Astrocyte (in vitro differentiated cells and primary cell): ENCODE measurements at regions not wholly inside any gene's neighbourhood (a gene's known extent, or its start where the extent isn't known, plus 50 kb on each side); places are given as distances from the start of the nearest gene placed in this dataset.

Experiments
- DNase-seq: peaks from one replicate; pipeline ENCODE4 v3.0.0-alpha.2; 2010; ENCODE audit warnings: low read depth
- FAIRE-seq: peaks from 2 replicates; lab custom pipeline; 2011; peaks lifted over from hg19 to GRCh38; lab: Jason Lieb, UNC
- H2AFZ ChIP-seq: 2 replicates; pipeline ENCODE4 v1.6.0; 2012; ENCODE audit warnings: low read depth, low read length, inconsistent platforms
- H3K27ac ChIP-seq: 2 replicates; pipeline ENCODE4 v1.5.1; 2011; ENCODE audit warnings: low read depth, low read length, inconsistent platforms
- H3K27me3 ChIP-seq: 2 replicates; pipeline ENCODE4 v1.6.0; 2011; ENCODE audit warnings: low read length, inconsistent platforms; ENCODE audit not compliant: insufficient read depth
- H3K36me3 ChIP-seq: 2 replicates; pipeline ENCODE4 v1.5.1; 2011; ENCODE audit warnings: low read length, inconsistent platforms; ENCODE audit not compliant: insufficient read depth
- H3K4me1 ChIP-seq: 2 replicates; pipeline ENCODE4 v1.5.1; 2011; ENCODE audit warnings: low read length, inconsistent platforms; ENCODE audit not compliant: insufficient read depth
- H3K4me2 ChIP-seq: 2 replicates; pipeline ENCODE4 v1.6.0; 2012; ENCODE audit warnings: low read length, inconsistent platforms
- H3K4me3 ChIP-seq: 2 replicates; pipeline ENCODE4 v1.5.1; 2011; ENCODE audit warnings: low read depth, mild to moderate bottlenecking, low read length, inconsistent platforms; ENCODE audit not compliant: insufficient read depth
- H3K79me2 ChIP-seq: 2 replicates; pipeline ENCODE4 v1.6.0; 2012; ENCODE audit warnings: mild to moderate bottlenecking, low read length, inconsistent platforms; ENCODE audit not compliant: insufficient read depth
- H3K9ac ChIP-seq: 2 replicates; pipeline ENCODE4 v1.6.0; 2012; ENCODE audit warnings: mild to moderate bottlenecking, low read length, inconsistent platforms
- H3K9me3 ChIP-seq: 2 replicates; pipeline ENCODE4 v1.5.1; 2012; ENCODE audit warnings: low read depth, mild to moderate bottlenecking, low read length, inconsistent platforms; ENCODE audit not compliant: insufficient read depth
- H4K20me1 ChIP-seq: 2 replicates; pipeline ENCODE4 v1.6.0; 2012; ENCODE audit warnings: low read length, inconsistent platforms; ENCODE audit not compliant: insufficient read depth
- H3K27ac Mint-ChIP-seq: one replicate; pipeline ENCODE4 v1.8.0; 2021; ENCODE audit warnings: mild to moderate bottlenecking, mixed read lengths; ENCODE audit not compliant: unreplicated experiment
- H3K27me3 Mint-ChIP-seq: one replicate; pipeline ENCODE4 v1.8.0; 2021; ENCODE audit warnings: low read depth, mixed read lengths; ENCODE audit not compliant: unreplicated experiment
- H3K36me3 Mint-ChIP-seq: one replicate; pipeline ENCODE4 v1.8.0; 2021; ENCODE audit warnings: low read depth, mixed read lengths; ENCODE audit not compliant: unreplicated experiment
- H3K4me1 Mint-ChIP-seq: one replicate; pipeline ENCODE4 v1.8.0; 2021; ENCODE audit warnings: low read depth, mixed read lengths; ENCODE audit not compliant: unreplicated experiment
- H3K4me3 Mint-ChIP-seq: one replicate; pipeline ENCODE4 v1.8.0; 2021; ENCODE audit warnings: mild to moderate bottlenecking, moderate library complexity, mixed read lengths; ENCODE audit not compliant: unreplicated experiment
- H3K9me3 Mint-ChIP-seq: one replicate; pipeline ENCODE4 v1.8.0; 2021; ENCODE audit warnings: mild to moderate bottlenecking, mixed read lengths; ENCODE audit not compliant: unreplicated experiment
- CTCF ChIP-seq: IDR thresholded peaks from 2 replicates; pipeline ENCODE4 v1.5.1; 2011; ENCODE audit warnings: low read depth, mild to moderate bottlenecking, inconsistent platforms, low read length, moderate library complexity; ENCODE audit not compliant: insufficient read depth
- EZH2 ChIP-seq: IDR thresholded peaks from 2 replicates; pipeline ENCODE4 v1.6.1; 2012; ENCODE audit warnings: mild to moderate bottlenecking, low read length, inconsistent platforms; ENCODE audit not compliant: insufficient read depth

GRCh38 chr2:176581557-176582165 lies 312.4 kb downstream of the MTX2 start:
- H3K9me3 ChIP-seq: no peaks in the 10 kb centered on the region
- H3K36me3 ChIP-seq: no peaks in the 10 kb centered on the region
- H3K4me1 ChIP-seq: peaks cover 25% of the 10 kb centered on the region
- H4K20me1 ChIP-seq: no peaks in the 10 kb centered on the region
- H3K4me2 ChIP-seq: no peak overlapping the region
- H2AFZ ChIP-seq: no peak overlapping the region
- FAIRE-seq (peak; percentile 52), DNase-seq (peak; percentile 60)
- TF ChIP-seq CTCF: no peak
- no peak for TF ChIP-seq EZH2
- Mint-ChIP-seq H3K9me3 (no peaks in the 10 kb centered on the region), H3K36me3 (no peaks in the 10 kb centered on the region), H3K4me3 (no peak overlapping the region), H3K4me1 (peaks cover 33% of the 10 kb centered on the region), H3K27ac (peak overlapping the region; percentile 79), H3K27me3 (no peaks in the 10 kb centered on the region)
- no peak overlapping the region for H3K27ac ChIP-seq
- H3K4me3 ChIP-seq: no peak overlapping the region
- no peaks in the 10 kb centered on the region for H3K27me3 ChIP-seq
- H3K79me2 ChIP-seq: no peaks in the 10 kb centered on the region
- H3K9ac ChIP-seq: no peak overlapping the region

GRCh38 chr2:176582176-176582575 lies 312.9 kb downstream of the MTX2 start:
- Histone ChIP-seq H3K4me1 (peaks cover 25% of the 10 kb centered on the region), H3K4me2 (no peak overlapping the region), H4K20me1 (no peaks in the 10 kb centered on the region), H3K27ac (peak overlapping the region; percentile 90), H3K36me3 (no peaks in the 10 kb centered on the region), H3K9me3 (no peaks in the 10 kb centered on the region), H3K27me3 (no peaks in the 10 kb centered on the region), H2AFZ (no peak overlapping the region), H3K79me2 (no peaks in the 10 kb centered on the region), H3K9ac (no peak overlapping the region), H3K4me3 (no peak overlapping the region)
- H3K9me3 Mint-ChIP-seq: no peaks in the 10 kb centered on the region
- H3K27me3 Mint-ChIP-seq: no peaks in the 10 kb centered on the region
- no peak for DNase-seq
- peak overlapping the region; percentile 79 for H3K27ac Mint-ChIP-seq
- no peaks in the 10 kb centered on the region for H3K36me3 Mint-ChIP-seq
- TF ChIP-seq EZH2 (no peak), CTCF (no peak)
- FAIRE-seq: no peak
- peaks cover 33% of the 10 kb centered on the region for H3K4me1 Mint-ChIP-seq
- H3K4me3 Mint-ChIP-seq: no peak overlapping the region

GRCh38 chr2:176582990-176583481 lies 313.8 kb downstream of the MTX2 start:
- no peaks in the 10 kb centered on the region for H3K36me3 Mint-ChIP-seq
- peak overlapping the region; percentile 73 for H3K9ac ChIP-seq

More at GRCh38 chr2:176582990-176583481, 313.8 kb downstream of the MTX2 start:
- no peaks in the 10 kb centered on the region for H3K9me3 Mint-ChIP-seq
- FAIRE-seq (peak; percentile 91), DNase-seq (peak; percentile 98)
- no peaks in the 10 kb centered on the region for H3K9me3 ChIP-seq
- no peaks in the 10 kb centered on the region for H3K27me3 ChIP-seq
- H3K4me3 ChIP-seq: peak overlapping the region; percentile 31
- H3K4me3 Mint-ChIP-seq: no peak overlapping the region
- H3K36me3 ChIP-seq: no peaks in the 10 kb centered on the region
- H3K27me3 Mint-ChIP-seq: no peaks in the 10 kb centered on the region
- peak overlapping the region; percentile 83 for H3K4me2 ChIP-seq
- no peak overlapping the region for H2AFZ ChIP-seq
- no peaks in the 10 kb centered on the region for H3K79me2 ChIP-seq
- no peaks in the 10 kb centered on the region for H4K20me1 ChIP-seq
- peaks cover 25% of the 10 kb centered on the region for H3K4me1 ChIP-seq
- H3K4me1 Mint-ChIP-seq: peaks cover 33% of the 10 kb centered on the region
- H3K27ac Mint-ChIP-seq: peak overlapping the region; percentile 97
- peak overlapping the region; percentile 90 for H3K27ac ChIP-seq
- TF ChIP-seq CTCF: no peak
- TF ChIP-seq EZH2: no peak
